ENCODE measurements at regions not wholly inside any gene's neighbourhood (a gene's known extent, or its start where the extent isn't known, plus 50 kb on each side); places are given as distances from the start of the nearest gene placed in this dataset.
"Not testable (repeated sequence)": the region's sequence is repeated elsewhere in the genome, so short reads cannot be mapped to it uniquely, and the experiment has no call there.

GRCh38 chr14:24744641-24745040, 110.7 kb upstream of the GZMB start:
- no peak for DNase-seq

- no peak for DNase-seq
Observed at GRCh38 chr14:24741871-24742270, 107.9 kb upstream of the GZMB start.

- no peak for DNase-seq
Observed at GRCh38 chr14:24735984-24736630, 102.1 kb upstream of the GZMB start.

GRCh38 chr14:24734917-24735500, 101.0 kb upstream of the GZMB start:
- DNase-seq, result peak; percentile 27 to 34

GRCh38 chr14:24726480-24726879, 92.5 kb upstream of the GZMB start:
- DNase-seq, result no peak

DNA sequence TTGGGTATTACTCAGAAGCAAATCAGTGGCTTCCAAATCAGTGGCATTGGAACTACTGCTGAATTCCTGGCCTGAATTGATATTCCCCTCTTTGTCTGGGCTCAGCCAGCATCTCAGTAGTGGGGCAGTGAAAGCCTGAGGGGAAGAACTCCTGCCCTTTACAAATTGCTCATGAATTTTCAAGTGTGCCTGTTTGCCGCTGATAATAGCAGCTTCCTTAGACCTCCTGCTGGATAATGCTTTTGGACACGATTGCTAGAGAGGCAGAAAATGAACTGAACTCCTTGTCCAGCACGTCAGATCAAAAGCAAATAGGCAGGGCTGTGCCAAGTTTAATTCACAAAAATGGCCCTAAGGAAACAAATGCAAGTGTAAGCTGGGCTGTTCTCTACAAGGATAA, 91.3 kb upstream of the GZMB start:
- no peak for DNase-seq

- no peak for DNase-seq
Observed at GRCh38 chr14:24721775-24722174, 87.8 kb upstream of the GZMB start.

GRCh38 chr14:24715239-24715638, 81.2 kb upstream of the GZMB start:
- no peak for DNase-seq

- no peak for DNase-seq
Observed at GRCh38 chr14:24713404-24713803, 79.4 kb upstream of the GZMB start.

DNA sequence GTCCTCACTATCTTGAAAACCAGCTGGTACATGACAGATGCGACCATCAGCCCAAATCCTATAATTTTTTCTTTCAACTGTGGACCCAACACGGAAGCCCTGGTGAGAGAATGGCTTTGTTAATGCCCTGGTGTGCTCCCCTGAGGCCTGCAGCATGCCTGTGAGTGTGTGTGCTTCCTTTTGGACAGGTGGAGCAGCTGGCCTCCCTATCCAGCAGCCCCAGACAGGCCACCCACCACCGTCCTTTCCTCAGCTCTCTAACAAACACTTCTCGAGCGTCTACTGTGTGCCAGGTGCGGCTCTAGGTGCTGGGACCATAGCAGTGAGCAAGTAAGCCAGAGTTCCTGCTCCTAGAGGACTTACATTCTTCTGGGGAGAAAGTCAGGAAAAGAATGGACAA, 78.9 kb upstream of the GZMB start:
- DNase-seq, result no peak

- no peak for DNase-seq
Observed at GRCh38 chr14:24712374-24712773, 78.4 kb upstream of the GZMB start.

- peak; percentile 50 to 51 for DNase-seq
Observed at GRCh38 chr14:24710403-24711112, 76.6 kb upstream of the GZMB start.

DNA sequence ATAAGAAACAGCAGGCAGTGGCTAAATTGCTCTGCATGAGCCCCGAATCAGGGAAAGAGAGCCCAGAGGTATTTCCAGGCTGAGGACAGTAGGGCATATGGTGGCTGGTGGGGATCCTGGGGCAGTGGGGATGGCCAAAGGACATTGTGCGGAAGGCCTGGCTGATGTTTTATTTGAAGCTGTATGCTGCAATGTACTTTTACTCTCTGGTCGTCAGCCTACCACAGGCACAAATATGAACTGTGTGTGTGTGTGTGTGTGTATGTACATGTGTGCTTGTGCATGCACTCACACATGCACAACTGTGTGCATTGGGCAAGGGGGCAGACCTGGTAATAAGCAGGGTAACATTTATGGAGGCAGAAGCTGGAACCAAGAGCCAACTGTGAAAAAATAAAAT, 74.7 kb upstream of the GZMB start:
- no peak for DNase-seq

- no peak for DNase-seq
Observed at GRCh38 chr14:24706351-24706750, 72.4 kb upstream of the GZMB start.

DNA sequence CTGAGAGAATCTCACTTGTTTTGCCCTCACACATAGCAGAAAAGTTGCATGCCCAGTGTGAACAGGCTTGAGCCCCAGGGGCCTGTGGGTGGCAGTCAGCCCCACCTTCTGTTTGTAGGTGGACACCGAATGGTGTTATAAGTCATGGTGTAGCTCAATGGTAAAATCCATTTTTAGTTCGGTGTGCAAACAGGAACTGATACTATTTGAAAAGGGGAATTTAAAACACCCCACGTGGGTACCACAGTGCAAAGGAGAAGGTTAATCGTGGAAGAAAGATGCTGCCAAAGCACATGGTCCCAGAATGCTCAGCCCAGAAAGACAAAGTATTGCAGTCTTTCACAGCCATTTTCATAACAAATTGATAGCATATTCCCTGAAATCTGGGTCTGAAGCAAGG, 71.8 kb upstream of the GZMB start:
- no peak for DNase-seq

- DNase-seq, result no peak
Observed at GRCh38 chr14:24701062-24701461, 67.1 kb upstream of the GZMB start.

DNA sequence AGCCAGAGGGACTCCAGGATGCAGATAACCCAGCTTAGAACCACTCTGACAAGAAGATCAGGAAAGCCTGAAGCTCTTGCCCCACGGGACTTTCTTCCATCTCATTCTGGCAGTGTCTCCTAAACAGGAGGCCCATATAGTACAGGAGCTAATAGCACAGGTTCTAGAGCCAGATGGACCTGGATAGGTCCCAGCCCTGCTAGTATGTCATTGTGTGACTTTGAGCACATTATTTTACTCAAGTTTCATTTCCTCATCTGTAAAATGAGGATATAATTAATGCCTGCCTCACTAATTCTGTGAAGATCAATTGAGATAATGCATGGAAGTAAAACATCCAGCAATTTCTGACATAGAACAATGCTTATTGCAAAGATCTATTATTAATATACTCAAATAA, 66.5 kb upstream of the GZMB start:
- DNase-seq, result no peak

GRCh38 chr14:24699052-24699451, 65.1 kb upstream of the GZMB start:
- no peak for DNase-seq

DNA sequence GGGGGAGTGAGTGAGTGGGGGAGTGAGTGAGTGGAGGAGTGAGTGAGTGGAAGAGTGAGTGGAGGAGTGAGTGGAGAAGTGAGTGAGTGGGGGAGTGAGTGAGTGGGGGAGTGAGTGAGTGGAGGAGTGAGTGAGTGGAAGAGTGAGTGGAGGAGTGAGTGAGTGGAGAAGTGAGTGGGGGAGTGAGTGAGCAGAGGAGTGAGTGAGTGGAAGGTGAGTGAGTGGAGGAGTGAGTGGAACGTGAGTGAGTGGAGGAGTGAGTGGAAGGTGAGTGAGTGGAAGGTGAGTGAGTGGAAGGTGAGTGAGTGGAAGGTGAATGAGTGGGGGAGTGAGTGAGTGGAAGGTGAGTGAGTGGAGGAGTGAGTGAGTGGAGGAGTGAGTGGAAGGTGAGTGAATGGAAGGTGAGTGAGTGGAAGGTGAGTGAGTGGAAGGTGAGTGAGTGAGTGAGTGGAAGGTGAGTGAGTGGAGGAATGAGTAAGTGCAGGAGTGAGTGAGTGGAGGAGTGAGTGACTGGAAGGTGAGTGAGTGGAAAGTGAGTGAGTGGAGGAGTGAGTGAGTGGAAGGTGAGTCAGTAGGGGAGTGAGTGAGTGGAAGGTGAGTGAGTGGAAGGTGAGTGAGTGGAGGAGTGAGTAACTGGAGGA, 62.4 kb upstream of the GZMB start:
- not testable (repeated sequence) for DNase-seq

DNA sequence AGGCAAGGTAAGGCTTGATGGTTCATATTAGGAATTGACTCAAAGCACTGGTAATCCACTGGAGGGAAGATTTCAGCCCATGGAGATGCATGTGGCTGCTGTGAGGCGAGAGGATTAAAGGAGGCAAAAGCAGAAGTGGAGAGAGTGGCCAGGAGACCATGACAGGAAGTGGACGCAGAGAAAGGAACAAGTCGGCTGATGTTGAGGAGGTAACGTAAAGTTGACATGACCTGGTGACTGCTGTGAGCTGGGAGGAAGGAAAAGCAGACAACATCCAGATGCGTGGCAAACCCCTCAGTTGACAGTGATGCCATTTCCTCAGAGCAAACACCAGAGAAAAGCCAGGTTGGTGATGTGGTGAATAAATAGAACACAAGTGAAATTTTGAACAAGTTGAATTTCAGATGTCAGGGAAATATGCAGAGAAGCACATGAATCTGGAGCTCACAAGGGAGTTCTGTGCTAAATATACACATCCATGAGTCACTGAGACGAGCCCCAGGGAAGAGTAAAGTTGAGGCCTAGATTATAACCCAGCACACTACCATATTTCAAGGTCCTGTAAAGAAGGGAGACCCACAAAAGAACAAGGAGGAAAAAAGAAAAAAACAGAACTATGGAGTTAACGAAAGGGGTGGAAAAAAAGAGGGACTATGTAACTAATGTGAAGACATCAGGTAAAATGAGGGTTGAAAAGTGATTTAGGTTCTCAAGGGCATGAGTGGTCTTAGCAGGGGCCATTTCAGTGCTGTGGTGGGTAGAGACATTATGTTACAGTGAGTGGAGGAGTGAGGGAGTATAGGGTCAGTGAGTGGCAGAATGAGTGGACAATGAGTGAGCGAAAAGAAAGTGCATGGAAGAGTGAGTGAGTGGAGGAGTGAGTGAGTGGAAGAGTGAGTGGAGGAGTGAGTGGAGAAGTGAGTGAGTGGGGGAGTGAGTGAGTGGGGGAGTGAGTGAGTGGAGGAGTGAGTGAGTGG, 61.6 kb upstream of the GZMB start:
- DNase-seq, result no peak

DNA sequence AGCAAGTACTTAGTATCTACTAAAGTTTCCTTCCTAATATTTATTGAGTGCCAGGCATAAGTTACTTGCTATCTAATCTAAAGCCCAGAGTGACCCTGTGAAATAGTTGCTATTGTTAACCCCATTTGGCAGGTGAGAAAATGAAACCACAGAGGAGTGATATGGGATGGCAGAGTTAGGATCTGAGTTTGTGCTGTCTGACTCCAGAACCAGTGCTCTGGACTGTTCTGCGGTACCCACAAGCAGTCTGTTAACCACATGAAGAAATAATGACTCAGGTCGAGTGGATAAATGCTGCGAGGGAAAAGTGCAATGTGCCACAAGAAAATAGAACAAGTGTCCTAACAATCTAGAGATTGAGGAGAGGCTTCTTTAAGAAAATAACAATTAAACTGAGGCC, 60.7 kb upstream of the GZMB start:
- DNase-seq, result no peak

- no peak for DNase-seq
Observed at GRCh38 chr14:24693983-24694382, 60.0 kb upstream of the GZMB start.

DNA sequence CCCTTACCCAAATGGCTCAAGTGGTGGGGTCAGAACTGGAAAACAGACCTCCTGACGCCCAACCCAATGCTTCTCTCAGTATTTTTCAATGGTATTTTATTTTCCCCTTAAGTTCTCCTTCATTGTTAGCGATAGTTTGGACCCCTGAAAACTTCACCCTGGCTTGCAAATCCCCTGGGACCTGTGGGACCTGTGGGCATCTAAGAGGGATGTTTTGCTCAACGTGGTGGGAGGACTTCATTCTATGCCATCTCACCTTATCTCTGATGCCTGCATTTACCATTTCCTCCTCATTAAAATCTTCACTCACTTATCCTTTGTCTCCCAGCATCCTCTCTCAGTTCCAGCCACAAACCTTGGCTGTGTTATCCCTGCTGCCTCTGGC, 59.4 kb upstream of the GZMB start:
- DNase-seq, result no peak

All from stimulated activated CD4-positive, alpha-beta T cell treated with anti-CD3 and anti-CD28 coated beads, Interleukin-2, amount 100 ng/mL, for 48 hours (primary cell).